GM12878 (cell line): ENCODE measurements at regions not wholly inside any gene's neighbourhood (a gene's known extent, or its start where the extent isn't known, plus 50 kb on each side); places are given as distances from the start of the nearest gene placed in this dataset.

ENCODE experiments used
- ATAC-seq: fragments of 200-7000 bp; cut with Tn5 transposase; 3 replicates; pipeline ENCODE4 v1.9.1; 2020; ENCODE audit warnings: mild to moderate bottlenecking, moderate library complexity
- BruUV-seq: library from RNA; stranded (reverse); fragments of 400-500 nt; replicated peaks from 2 replicates; lab custom pipeline; 2021; lab: Mats Ljungman, UMichigan
- CTCF ChIA-PET: fragments of 300-600 bp; sonication (Branson Sonifier 250); formaldehyde crosslinking; extraction: SDS; loops from one replicate; lab custom pipeline; 2021; ENCODE audit warnings: inconsistent platforms; lab: Yijun Ruan, JAX
- POLR2A ChIA-PET: fragments of 350-600 bp; formaldehyde crosslinking; extraction: SDS; loops from one replicate; lab custom pipeline; 2021; ENCODE audit warnings: inconsistent platforms; lab: Charles Lee
- RAD21 ChIA-PET: fragments of 300-600 bp; sonication (Branson Sonifier 250); formaldehyde crosslinking; loops from one replicate; lab custom pipeline; 2023; ENCODE audit warnings: antibody characterized with exemption; ENCODE audit not compliant: unreplicated experiment; lab: Charles Lee
- SMC1A ChIA-PET: fragments of 300-600 bp; sonication (Branson Sonifier 250); formaldehyde crosslinking; loops from one replicate; lab custom pipeline; 2023; ENCODE audit not compliant: unreplicated experiment, uncharacterized antibody; lab: Charles Lee
- DNase-seq: peaks from one replicate; pipeline ENCODE4 v3.0.0-alpha.2; 2011; ENCODE audit warnings: low read depth, low spot score
- FAIRE-seq: peaks from 3 replicates; lab custom pipeline; 2011; peaks lifted over from hg19 to GRCh38; lab: Jason Lieb, UNC
- H2AFZ ChIP-seq: 2 replicates; pipeline ENCODE4 v1.6.0; 2011; ENCODE audit warnings: low read depth, low read length, control low read depth; ENCODE audit not compliant: control insufficient read depth
- H3K27ac ChIP-seq: 2 replicates; pipeline ENCODE4 v1.5.1; 2011; ENCODE audit warnings: control low read depth; ENCODE audit not compliant: control insufficient read depth, insufficient read depth
- H3K27me3 ChIP-seq, 2 experiments: replicated peaks in 1 of 2; 2 replicates each; pipeline versions ENCODE4 v1.6.0 to v1.6.1; 2011; ENCODE audit warnings: low read length in 1 of 2; ENCODE audit not compliant: control insufficient read depth in 2 of 2, insufficient read depth in 2 of 2
- H3K36me3 ChIP-seq, 2 experiments: 2 replicates each; pipeline ENCODE4 v1.5.1; 2011; ENCODE audit warnings: low read length in 1 of 2; ENCODE audit not compliant: control insufficient read depth in 2 of 2, insufficient read depth in 2 of 2
- H3K4me1 ChIP-seq: 2 replicates; pipeline ENCODE4 v1.6.1; 2011; ENCODE audit warnings: mild to moderate bottlenecking, low read length, moderate library complexity, mixed read lengths; ENCODE audit not compliant: control insufficient read depth, insufficient read depth
- H3K4me2 ChIP-seq: 2 replicates; pipeline ENCODE4 v1.6.0; 2011; ENCODE audit warnings: control low read depth; ENCODE audit not compliant: control insufficient read depth, insufficient read depth
- H3K4me3 ChIP-seq: fragments of 200-600 bp; sonication (generic); 2 replicates; pipeline ENCODE4 v1.5.1; 2016
- H3K79me2 ChIP-seq: 2 replicates; pipeline ENCODE4 v1.6.0; 2011; ENCODE audit warnings: low read length; ENCODE audit not compliant: control insufficient read depth, insufficient read depth
- H3K9ac ChIP-seq: 2 replicates; pipeline ENCODE4 v1.8.0; 2011; ENCODE audit warnings: low read length, control low read depth, mixed read lengths; ENCODE audit not compliant: control insufficient read depth, insufficient read depth
- H3K9me3 ChIP-seq: replicated peaks from 3 replicates; pipeline ENCODE4 v1.5.1; 2011; ENCODE audit warnings: mild to moderate bottlenecking, low read length; ENCODE audit not compliant: control insufficient read depth, insufficient read depth
- H4K20me1 ChIP-seq: 2 replicates; pipeline ENCODE4 v1.6.0; 2011; ENCODE audit not compliant: control insufficient read depth, insufficient read depth
- KLF5 ChIP-seq: fragments of 450-650 bp; IDR thresholded peaks from 2 replicates; pipeline ENCODE4 v1.6.1; 2014; ENCODE audit warnings: mild to moderate bottlenecking; ENCODE audit not compliant: partially characterized antibody
- MXI1 ChIP-seq: fragments of 150-350 bp; IDR thresholded peaks from 2 replicates; pipeline ENCODE4 v1.6.1; 2011; ENCODE audit warnings: low read depth, mild to moderate bottlenecking, inconsistent platforms, low read length, improper control_type of control experiment
- NFIC ChIP-seq: IDR thresholded peaks from 2 replicates; pipeline ENCODE4 v1.6.1; 2012; ENCODE audit warnings: low read depth, mild to moderate bottlenecking, inconsistent platforms, low read length, moderate library complexity
- PAX8 ChIP-seq: fragments of 450-650 bp; IDR thresholded peaks from 2 replicates; pipeline ENCODE4 v1.6.1; 2017; ENCODE audit warnings: mild to moderate bottlenecking, moderate library complexity
- POLR2A ChIP-seq: IDR thresholded peaks from 2 replicates; pipeline ENCODE4 v1.6.1; 2011; ENCODE audit warnings: low read depth, mild to moderate bottlenecking, low read length
- POLR2AphosphoS2 ChIP-seq: IDR thresholded peaks from 2 replicates; pipeline ENCODE4 v1.6.1; 2011; ENCODE audit warnings: low read depth, mild to moderate bottlenecking, low read length, improper control_type of control experiment, moderate library complexity
- POLR2AphosphoS5 ChIP-seq: IDR thresholded peaks from 2 replicates; pipeline ENCODE4 v1.6.1; 2011; ENCODE audit warnings: mild to moderate bottlenecking, low read length, inconsistent platforms
- RELA ChIP-seq: fragments of 450-650 bp; IDR thresholded peaks from 2 replicates; pipeline ENCODE4 v1.8.0; 2014; ENCODE audit warnings: borderline replicate concordance; ENCODE audit not compliant: partially characterized antibody
- ZBED1 ChIP-seq: IDR thresholded peaks from 2 replicates; pipeline ENCODE4 v1.6.1; 2016; ENCODE audit warnings: borderline replicate concordance
- WGBS: methylation state at CpG from one replicate; pipeline ENCODE4 v1.1.6; 2016; ENCODE audit warnings: low lambda C conversion rate; ENCODE audit not compliant: insufficient replicate concordance, insufficient coverage; ENCODE audit errors: missing lambda C conversion rate; 5-methylcytosine and 5-hydroxymethylcytosine counted together
- in situ Hi-C: fragments of 300-500 bp; cut with MboI; formaldehyde crosslinking; loops from 9 replicates; pipeline ENCODE4 v1.14.3; 2018; ENCODE audit warnings: mixed read lengths
- intact Hi-C: fragments of 100-400 bp; cut with micrococcal nuclease; formaldehyde crosslinking; loops from one replicate; pipeline ENCODE4 v1.14.2; 2022; ENCODE audit not compliant: unreplicated experiment
- TF ChIP-seq, protein P1 (sequence below): IDR thresholded peaks from 2 replicates; pipeline ENCODE4 v1.6.1; 2012; ENCODE audit warnings: low read depth, low read length, improper control_type of control experiment
- TF ChIP-seq, protein P2 (sequence below): fragments of 450-650 bp; IDR thresholded peaks from 2 replicates; pipeline ENCODE4 v1.6.1; 2016; ENCODE audit warnings: mild to moderate bottlenecking
- TF ChIP-seq, protein P3 (sequence below): fragments of 150-350 bp; IDR thresholded peaks from 2 replicates; pipeline ENCODE4 v1.6.1; 2014; ENCODE audit warnings: mild to moderate bottlenecking, low read depth, low read length
- TF ChIP-seq, protein P4 (sequence below): fragments of 450-650 bp; formaldehyde crosslinking; IDR thresholded peaks from 2 replicates; pipeline ENCODE4 v1.4.0; 2020; ENCODE audit warnings: mild to moderate bottlenecking, moderate library complexity
- TF ChIP-seq, protein P5 (sequence below): fragments of 450-650 bp; IDR thresholded peaks from 2 replicates; pipeline ENCODE4 v1.6.1; 2016; ENCODE audit warnings: mild to moderate bottlenecking

DNA sequence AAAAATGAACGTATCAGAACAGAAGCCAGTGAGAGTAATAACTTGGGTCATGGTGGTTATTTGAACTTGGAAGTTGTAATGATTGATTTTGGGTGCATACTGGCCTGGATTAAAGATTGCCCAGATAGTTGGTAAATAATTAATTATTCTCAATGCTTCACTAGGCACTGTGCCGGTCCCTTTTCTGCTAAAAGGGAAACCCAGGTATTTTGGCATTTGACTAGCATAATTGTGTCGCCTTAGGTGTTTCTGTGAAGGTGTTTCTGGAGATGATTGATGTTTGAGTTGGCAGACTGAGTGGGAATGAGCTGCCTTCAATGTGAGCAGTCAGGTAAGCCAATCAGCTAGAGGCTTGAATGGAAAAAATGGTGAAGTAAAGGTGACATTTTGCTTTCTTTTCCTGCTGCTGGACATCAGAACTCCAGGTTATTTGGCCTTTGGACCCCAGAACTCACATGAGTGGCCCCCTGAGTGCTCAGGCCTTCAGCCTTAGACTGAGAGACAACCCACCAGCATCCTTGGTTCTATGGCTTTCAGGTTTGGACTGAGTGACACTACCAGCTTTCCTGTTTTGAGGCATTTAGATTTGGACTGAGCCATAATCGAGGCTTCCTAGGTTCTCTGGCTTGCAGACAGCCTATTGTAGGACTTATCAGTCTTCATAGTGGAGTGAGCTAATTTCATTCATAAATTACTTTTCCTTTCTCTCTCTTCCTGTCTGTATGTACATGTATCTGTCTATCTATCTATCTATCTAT is 120.7 kb upstream of the PAPPA start:
- POLR2A ChIA-PET = no interaction called here
- no TSS peak for BruUV-seq
- Histone ChIP-seq H3K4me1 (no peaks in the 10 kb centered on the region), H4K20me1 (no peaks in the 10 kb centered on the region), H3K36me3 (no peaks in the 10 kb centered on the region), H3K4me3 (no peak overlapping the region), H2AFZ (no peak overlapping the region), H3K9ac (no peak overlapping the region), H3K27ac (no peak overlapping the region), H3K27me3 (no peaks in the 10 kb centered on the region), H3K9me3 (no peaks in the 10 kb centered on the region), H3K79me2 (no peaks in the 10 kb centered on the region), H3K4me2 (no peak overlapping the region)
- FAIRE-seq (no peak), DNase-seq (no peak), ATAC-seq (no peak)
- TF ChIP-seq, protein P1, sequence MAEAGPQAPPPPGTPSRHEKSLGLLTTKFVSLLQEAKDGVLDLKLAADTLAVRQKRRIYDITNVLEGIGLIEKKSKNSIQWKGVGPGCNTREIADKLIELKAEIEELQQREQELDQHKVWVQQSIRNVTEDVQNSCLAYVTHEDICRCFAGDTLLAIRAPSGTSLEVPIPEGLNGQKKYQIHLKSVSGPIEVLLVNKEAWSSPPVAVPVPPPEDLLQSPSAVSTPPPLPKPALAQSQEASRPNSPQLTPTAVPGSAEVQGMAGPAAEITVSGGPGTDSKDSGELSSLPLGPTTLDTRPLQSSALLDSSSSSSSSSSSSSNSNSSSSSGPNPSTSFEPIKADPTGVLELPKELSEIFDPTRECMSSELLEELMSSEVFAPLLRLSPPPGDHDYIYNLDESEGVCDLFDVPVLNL = no peak
- TF ChIP-seq POLR2A = no peak
- TF ChIP-seq MXI1 = no peak
- TF ChIP-seq, protein P2, sequence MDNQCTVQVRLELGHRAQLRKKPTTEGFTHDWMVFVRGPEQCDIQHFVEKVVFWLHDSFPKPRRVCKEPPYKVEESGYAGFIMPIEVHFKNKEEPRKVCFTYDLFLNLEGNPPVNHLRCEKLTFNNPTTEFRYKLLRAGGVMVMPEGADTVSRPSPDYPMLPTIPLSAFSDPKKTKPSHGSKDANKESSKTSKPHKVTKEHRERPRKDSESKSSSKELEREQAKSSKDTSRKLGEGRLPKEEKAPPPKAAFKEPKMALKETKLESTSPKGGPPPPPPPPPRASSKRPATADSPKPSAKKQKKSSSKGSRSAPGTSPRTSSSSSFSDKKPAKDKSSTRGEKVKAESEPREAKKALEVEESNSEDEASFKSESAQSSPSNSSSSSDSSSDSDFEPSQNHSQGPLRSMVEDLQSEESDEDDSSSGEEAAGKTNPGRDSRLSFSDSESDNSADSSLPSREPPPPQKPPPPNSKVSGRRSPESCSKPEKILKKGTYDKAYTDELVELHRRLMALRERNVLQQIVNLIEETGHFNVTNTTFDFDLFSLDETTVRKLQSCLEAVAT = no peak
- no peak for TF ChIP-seq POLR2AphosphoS5
- TF ChIP-seq, protein P3, sequence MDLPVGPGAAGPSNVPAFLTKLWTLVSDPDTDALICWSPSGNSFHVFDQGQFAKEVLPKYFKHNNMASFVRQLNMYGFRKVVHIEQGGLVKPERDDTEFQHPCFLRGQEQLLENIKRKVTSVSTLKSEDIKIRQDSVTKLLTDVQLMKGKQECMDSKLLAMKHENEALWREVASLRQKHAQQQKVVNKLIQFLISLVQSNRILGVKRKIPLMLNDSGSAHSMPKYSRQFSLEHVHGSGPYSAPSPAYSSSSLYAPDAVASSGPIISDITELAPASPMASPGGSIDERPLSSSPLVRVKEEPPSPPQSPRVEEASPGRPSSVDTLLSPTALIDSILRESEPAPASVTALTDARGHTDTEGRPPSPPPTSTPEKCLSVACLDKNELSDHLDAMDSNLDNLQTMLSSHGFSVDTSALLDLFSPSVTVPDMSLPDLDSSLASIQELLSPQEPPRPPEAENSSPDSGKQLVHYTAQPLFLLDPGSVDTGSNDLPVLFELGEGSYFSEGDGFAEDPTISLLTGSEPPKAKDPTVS = no peak
- no peak for TF ChIP-seq POLR2AphosphoS2
- TF ChIP-seq ZBED1 = no peak
- no peak for TF ChIP-seq NFIC
- TF ChIP-seq, protein P4, sequence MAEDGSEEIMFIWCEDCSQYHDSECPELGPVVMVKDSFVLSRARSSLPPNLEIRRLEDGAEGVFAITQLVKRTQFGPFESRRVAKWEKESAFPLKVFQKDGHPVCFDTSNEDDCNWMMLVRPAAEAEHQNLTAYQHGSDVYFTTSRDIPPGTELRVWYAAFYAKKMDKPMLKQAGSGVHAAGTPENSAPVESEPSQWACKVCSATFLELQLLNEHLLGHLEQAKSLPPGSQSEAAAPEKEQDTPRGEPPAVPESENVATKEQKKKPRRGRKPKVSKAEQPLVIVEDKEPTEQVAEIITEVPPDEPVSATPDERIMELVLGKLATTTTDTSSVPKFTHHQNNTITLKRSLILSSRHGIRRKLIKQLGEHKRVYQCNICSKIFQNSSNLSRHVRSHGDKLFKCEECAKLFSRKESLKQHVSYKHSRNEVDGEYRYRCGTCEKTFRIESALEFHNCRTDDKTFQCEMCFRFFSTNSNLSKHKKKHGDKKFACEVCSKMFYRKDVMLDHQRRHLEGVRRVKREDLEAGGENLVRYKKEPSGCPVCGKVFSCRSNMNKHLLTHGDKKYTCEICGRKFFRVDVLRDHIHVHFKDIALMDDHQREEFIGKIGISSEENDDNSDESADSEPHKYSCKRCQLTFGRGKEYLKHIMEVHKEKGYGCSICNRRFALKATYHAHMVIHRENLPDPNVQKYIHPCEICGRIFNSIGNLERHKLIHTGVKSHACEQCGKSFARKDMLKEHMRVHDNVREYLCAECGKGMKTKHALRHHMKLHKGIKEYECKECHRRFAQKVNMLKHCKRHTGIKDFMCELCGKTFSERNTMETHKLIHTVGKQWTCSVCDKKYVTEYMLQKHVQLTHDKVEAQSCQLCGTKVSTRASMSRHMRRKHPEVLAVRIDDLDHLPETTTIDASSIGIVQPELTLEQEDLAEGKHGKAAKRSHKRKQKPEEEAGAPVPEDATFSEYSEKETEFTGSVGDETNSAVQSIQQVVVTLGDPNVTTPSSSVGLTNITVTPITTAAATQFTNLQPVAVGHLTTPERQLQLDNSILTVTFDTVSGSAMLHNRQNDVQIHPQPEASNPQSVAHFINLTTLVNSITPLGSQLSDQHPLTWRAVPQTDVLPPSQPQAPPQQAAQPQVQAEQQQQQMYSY (CRISPR knock-in tag) = no peak
- TF ChIP-seq RELA = no peak
- TF ChIP-seq KLF5 = no peak
- TF ChIP-seq, protein P5, sequence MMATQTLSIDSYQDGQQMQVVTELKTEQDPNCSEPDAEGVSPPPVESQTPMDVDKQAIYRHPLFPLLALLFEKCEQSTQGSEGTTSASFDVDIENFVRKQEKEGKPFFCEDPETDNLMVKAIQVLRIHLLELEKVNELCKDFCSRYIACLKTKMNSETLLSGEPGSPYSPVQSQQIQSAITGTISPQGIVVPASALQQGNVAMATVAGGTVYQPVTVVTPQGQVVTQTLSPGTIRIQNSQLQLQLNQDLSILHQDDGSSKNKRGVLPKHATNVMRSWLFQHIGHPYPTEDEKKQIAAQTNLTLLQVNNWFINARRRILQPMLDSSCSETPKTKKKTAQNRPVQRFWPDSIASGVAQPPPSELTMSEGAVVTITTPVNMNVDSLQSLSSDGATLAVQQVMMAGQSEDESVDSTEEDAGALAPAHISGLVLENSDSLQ = no peak
- TF ChIP-seq PAX8 = no peak
- RAD21 ChIA-PET = no interaction called here
- intact Hi-C loops (no loop called here), in situ Hi-C loops (no loop called here)
- SMC1A ChIA-PET = no interaction called here
- CTCF ChIA-PET = no interaction called here
- WGBS = 11% methylated on average over 4 of the region's 4 CpGs
